ENCODE measurements at regions not wholly inside any gene's neighbourhood (a gene's known extent, or its start where the extent isn't known, plus 50 kb on each side); places are given as distances from the start of the nearest gene placed in this dataset.

DNA sequence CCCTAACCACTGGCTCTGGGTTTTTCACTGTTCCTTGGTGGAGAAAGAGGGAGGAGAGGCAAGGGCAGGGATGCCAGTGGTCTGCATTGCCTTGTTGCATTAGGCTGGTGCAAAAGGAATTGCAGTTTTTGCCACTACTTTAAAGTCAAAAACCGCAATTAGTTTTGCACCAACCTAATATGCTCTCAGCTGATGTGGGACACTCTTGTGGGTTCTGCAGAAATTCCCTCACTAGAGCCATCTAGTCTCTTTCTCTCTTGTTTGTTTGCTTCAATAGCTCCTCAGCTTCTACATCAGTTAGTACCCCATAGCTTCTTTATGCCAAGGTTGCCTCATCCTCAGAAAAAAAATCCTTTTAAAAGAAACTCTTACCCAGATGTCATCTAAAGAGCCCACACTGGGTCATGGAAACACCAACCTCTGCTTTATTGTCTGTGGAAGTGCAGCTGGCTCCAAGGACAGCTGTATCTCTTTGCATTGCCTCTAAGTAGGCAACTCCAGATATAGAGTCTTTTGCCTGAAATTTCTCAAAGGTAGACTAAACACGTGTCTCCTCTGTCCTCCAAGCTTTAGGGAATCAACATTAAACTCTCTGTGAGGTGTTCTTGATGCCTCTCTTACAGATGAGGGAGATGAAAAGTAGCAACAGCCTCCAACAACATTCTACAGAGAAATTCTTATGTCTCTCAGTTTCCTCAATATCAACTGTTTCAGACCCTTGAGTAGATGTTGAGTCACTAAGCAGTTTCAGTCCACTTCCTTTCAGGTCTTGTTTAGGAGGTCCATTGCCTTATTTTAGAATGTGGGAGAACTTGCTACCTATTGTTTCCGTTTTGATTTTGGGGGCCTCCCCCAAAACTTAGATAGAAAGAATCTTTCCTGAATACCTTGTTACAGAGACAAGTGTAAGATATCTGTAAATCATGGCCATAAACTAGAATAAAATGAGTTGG is 84.9 kb upstream of the MEF2C start:
- TF ChIP-seq, protein P1, sequence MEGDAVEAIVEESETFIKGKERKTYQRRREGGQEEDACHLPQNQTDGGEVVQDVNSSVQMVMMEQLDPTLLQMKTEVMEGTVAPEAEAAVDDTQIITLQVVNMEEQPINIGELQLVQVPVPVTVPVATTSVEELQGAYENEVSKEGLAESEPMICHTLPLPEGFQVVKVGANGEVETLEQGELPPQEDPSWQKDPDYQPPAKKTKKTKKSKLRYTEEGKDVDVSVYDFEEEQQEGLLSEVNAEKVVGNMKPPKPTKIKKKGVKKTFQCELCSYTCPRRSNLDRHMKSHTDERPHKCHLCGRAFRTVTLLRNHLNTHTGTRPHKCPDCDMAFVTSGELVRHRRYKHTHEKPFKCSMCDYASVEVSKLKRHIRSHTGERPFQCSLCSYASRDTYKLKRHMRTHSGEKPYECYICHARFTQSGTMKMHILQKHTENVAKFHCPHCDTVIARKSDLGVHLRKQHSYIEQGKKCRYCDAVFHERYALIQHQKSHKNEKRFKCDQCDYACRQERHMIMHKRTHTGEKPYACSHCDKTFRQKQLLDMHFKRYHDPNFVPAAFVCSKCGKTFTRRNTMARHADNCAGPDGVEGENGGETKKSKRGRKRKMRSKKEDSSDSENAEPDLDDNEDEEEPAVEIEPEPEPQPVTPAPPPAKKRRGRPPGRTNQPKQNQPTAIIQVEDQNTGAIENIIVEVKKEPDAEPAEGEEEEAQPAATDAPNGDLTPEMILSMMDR (IDR thresholded peaks at IDR 0.05; ENCODE audit: insufficient read depth, low read depth, low read length) = no peak
- no peak for TF ChIP-seq EZH2 (IDR thresholded peaks at IDR 0.05; ENCODE audit: insufficient read depth, low read length)
